Fibroblast of gingiva (primary cell): ENCODE measurements at regions not wholly inside any gene's neighbourhood (a gene's known extent, or its start where the extent isn't known, plus 50 kb on each side); places are given as distances from the start of the nearest gene placed in this dataset.
"Not testable (repeated sequence)": the region's sequence is repeated elsewhere in the genome, so short reads cannot be mapped to it uniquely, and the experiment has no call there.

Experiments used
- DNase-seq: peaks from one replicate; pipeline ENCODE4 v3.0.0-alpha.2; 2011; ENCODE audit warnings: low read depth

- no peak for DNase-seq
Measured at GRCh38 chr19:20482721-20483120, 82.9 kb downstream of the ZNF737 start.

GRCh38 chr19:20481736-20482135 is 83.8 kb downstream of the ZNF737 start:
- no peak for DNase-seq

GRCh38 chr19:20479483-20479882 is 86.1 kb downstream of the ZNF737 start:
- no peak for DNase-seq

GRCh38 chr19:20478936-20479335 is 86.6 kb downstream of the ZNF737 start:
- no peak for DNase-seq

- no peak for DNase-seq
Measured at GRCh38 chr19:20472854-20473253, 92.7 kb downstream of the ZNF737 start.

GRCh38 chr19:20471431-20471830 is 94.2 kb downstream of the ZNF737 start:
- DNase-seq, result no peak

- DNase-seq, result no peak
Measured at GRCh38 chr19:20470345-20471135, 95.0 kb downstream of the ZNF737 start.

- not testable (repeated sequence) for DNase-seq
Measured at GRCh38 chr19:20466638-20466990, 99.0 kb downstream of the ZNF737 start.

- not testable (repeated sequence) for DNase-seq
Measured at GRCh38 chr19:20465922-20466637, 99.5 kb downstream of the ZNF737 start.

- DNase-seq, result no peak
Measured at GRCh38 chr19:20453425-20453935, 112.1 kb downstream of the ZNF737 start.

GRCh38 chr19:20444202-20444885 is 121.2 kb downstream of the ZNF737 start:
- DNase-seq, result no peak

GRCh38 chr19:20432266-20432842 is 133.2 kb downstream of the ZNF737 start:
- DNase-seq, result not testable (repeated sequence)

GRCh38 chr19:20431826-20432225 is 133.8 kb downstream of the ZNF737 start:
- DNase-seq, result no peak

GRCh38 chr19:20423381-20424197 is 142.0 kb downstream of the ZNF737 start:
- DNase-seq, result peak; percentile 70

- DNase-seq, result no peak
Measured at GRCh38 chr19:20422216-20423205, 143.1 kb downstream of the ZNF737 start.

- no peak for DNase-seq
Measured at GRCh38 chr19:20416661-20417060, 148.9 kb downstream of the ZNF737 start.

GRCh38 chr19:20414120-20414519 is 151.5 kb downstream of the ZNF737 start:
- no peak for DNase-seq

GRCh38 chr19:20413705-20414104 is 151.9 kb downstream of the ZNF737 start:
- DNase-seq, result no peak

GRCh38 chr19:20412846-20413245 is 152.7 kb downstream of the ZNF737 start:
- no peak for DNase-seq

- DNase-seq, result no peak
Measured at GRCh38 chr19:20397292-20397691, 168.3 kb downstream of the ZNF737 start.
